Activated CD8-positive, alpha-beta T cell treated with anti-CD3 and anti-CD28 coated beads for 36 hours (primary cell): ENCODE measurements at regions not wholly inside any gene's neighbourhood (a gene's known extent, or its start where the extent isn't known, plus 50 kb on each side); places are given as distances from the start of the nearest gene placed in this dataset.

Experiments
- ATAC-seq: fragments of 200-7000 bp; cut with Tn5 transposase; one replicate; pipeline ENCODE4 v1.10.0; 2021; ENCODE audit warnings: mild to moderate bottlenecking, moderate library complexity
- CTCF ChIA-PET: fragments of 350-600 bp; sonication (Branson Sonifier 250); formaldehyde crosslinking; loops from one replicate; lab custom pipeline; 2021; ENCODE audit warnings: antibody characterized with exemption; lab: Charles Lee
- POLR2A ChIA-PET: fragments of 350-600 bp; sonication (Branson Sonifier 250); formaldehyde crosslinking; loops from one replicate; lab custom pipeline; 2021; ENCODE audit warnings: antibody characterized with exemption; lab: Charles Lee
- DNase-seq: peaks from one replicate; pipeline ENCODE4 v3.0.0-alpha.2; 2020
- H3K27ac Mint-ChIP-seq: one replicate; pipeline ENCODE4 v1.8.0; 2021; ENCODE audit warnings: mild to moderate bottlenecking, mixed read lengths
- H3K27me3 Mint-ChIP-seq: one replicate; pipeline ENCODE4 v1.8.0; 2021; ENCODE audit warnings: mixed read lengths
- H3K36me3 Mint-ChIP-seq: one replicate; pipeline ENCODE4 v1.8.0; 2021; ENCODE audit warnings: low read depth, mixed read lengths
- H3K4me1 Mint-ChIP-seq: one replicate; pipeline ENCODE4 v1.8.0; 2021; ENCODE audit warnings: low read depth, mixed read lengths
- H3K4me3 Mint-ChIP-seq: one replicate; pipeline ENCODE4 v1.8.0; 2021; ENCODE audit warnings: mild to moderate bottlenecking, moderate library complexity, mixed read lengths
- H3K9me3 Mint-ChIP-seq: one replicate; pipeline ENCODE4 v1.8.0; 2021; ENCODE audit warnings: mixed read lengths
- intact Hi-C: fragments of 100-400 bp; cut with micrococcal nuclease; formaldehyde crosslinking; loops from one replicate; pipeline ENCODE4 v1.10.0; 2022
- TF ChIP-seq, protein P1 (sequence below): fragments of 200-600 bp; IDR thresholded peaks from one replicate; pipeline ENCODE4 v1.8.0; 2022; ENCODE audit warnings: antibody characterized with exemption, mild to moderate bottlenecking

DNA sequence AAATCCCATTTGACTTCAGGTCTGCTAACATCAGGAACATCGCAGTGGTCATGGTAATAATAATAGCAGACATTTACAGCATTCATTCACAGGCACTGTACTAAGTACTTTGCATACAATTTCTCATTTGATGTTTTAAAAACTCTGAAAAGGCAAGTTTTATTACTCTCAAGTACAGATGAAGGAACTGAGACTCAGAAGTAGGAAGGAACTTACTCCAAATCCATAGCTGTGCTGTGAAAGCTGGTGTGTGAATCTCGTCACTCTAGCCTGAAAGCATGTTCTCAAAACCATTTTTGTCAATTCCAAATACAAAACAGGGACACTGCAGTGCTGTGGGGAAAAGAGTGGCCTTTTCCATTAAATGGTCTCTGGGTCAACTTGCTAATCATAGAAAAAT lies 179.9 kb downstream of the FAM43A start:
- Mint-ChIP-seq H3K4me1 (no peaks in the 10 kb centered on the region), H3K9me3 (no peaks in the 10 kb centered on the region), H3K4me3 (no peak overlapping the region), H3K27ac (no peak overlapping the region), H3K36me3 (no peaks in the 10 kb centered on the region), H3K27me3 (peaks cover 9% of the 10 kb centered on the region)
- CTCF ChIA-PET: interaction anchor here (1.3 kb wide), 1 partner anchor 183 kb away, joined by 3 read pairs; no protein-coding TSS in a partner anchor
- ATAC-seq: no peak
- TF ChIP-seq, protein P1, sequence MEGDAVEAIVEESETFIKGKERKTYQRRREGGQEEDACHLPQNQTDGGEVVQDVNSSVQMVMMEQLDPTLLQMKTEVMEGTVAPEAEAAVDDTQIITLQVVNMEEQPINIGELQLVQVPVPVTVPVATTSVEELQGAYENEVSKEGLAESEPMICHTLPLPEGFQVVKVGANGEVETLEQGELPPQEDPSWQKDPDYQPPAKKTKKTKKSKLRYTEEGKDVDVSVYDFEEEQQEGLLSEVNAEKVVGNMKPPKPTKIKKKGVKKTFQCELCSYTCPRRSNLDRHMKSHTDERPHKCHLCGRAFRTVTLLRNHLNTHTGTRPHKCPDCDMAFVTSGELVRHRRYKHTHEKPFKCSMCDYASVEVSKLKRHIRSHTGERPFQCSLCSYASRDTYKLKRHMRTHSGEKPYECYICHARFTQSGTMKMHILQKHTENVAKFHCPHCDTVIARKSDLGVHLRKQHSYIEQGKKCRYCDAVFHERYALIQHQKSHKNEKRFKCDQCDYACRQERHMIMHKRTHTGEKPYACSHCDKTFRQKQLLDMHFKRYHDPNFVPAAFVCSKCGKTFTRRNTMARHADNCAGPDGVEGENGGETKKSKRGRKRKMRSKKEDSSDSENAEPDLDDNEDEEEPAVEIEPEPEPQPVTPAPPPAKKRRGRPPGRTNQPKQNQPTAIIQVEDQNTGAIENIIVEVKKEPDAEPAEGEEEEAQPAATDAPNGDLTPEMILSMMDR: no peak
- DNase-seq: no peak
- POLR2A ChIA-PET: no interaction called here
- intact Hi-C loops: no loop called here

DNA sequence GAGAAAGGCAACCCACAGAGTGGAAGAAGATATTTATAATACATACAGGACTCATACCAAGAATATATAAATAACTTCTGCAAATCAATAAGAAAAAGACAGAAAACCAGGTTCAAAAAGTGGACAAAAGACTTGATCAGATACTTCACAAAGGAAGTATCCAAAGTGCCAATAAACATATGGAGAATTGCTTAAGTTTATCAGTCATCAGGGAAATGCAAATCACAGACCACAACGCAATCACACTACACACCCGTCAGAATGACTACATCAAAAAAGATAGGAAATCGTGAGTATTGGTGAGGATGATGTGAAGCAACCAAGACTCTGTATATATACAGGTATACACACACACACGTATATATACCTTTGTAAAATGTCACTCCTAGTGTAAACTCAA lies 180.6 kb downstream of the FAM43A start:
- ATAC-seq (no peak), DNase-seq (no peak)
- POLR2A ChIA-PET: no interaction called here
- no peak overlapping the region for H3K27ac Mint-ChIP-seq
- H3K4me1 Mint-ChIP-seq: no peaks in the 10 kb centered on the region
- CTCF ChIA-PET: no interaction called here
- no peaks in the 10 kb centered on the region for H3K9me3 Mint-ChIP-seq
- H3K4me3 Mint-ChIP-seq: no peak overlapping the region
- intact Hi-C loops: no loop called here
- no peaks in the 10 kb centered on the region for H3K36me3 Mint-ChIP-seq
- H3K27me3 Mint-ChIP-seq: peaks cover 9% of the 10 kb centered on the region
- TF ChIP-seq, protein P1: no peak

DNA sequence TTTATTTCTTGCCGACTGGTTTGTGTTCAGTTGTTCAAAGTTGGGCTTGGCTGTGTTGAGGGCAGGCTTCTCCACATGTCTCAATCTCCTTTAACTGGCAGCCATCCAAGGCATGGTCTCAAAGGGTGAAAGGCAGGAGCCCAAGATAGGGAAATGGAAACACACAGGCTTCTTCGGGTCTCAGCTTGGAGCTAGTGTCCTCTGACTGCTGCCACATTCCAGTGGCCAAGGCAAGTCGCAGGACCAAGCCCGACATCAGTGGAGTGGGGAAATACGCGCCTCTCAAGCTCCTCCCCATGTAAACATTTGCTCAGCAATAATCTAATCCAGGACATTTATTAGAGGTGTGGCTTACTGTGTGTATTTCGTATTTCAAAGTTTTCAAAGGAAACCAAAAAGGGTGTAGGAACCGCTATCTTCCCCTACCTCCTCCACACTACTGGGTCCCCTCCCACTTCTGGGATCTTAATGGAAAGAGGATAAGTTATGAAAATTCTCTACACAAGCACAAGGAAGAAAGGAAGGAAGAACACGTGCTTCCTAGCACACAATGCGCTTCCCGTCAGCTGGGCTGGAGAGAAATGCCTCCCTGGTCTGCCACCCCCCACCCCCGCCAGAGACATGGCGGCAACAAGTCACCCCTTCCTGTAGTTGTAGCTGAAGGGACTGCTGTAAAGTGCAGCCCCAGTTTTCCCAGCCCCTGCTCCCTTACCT lies 181.7 kb downstream of the FAM43A start:
- intact Hi-C loops: no loop called here
- Mint-ChIP-seq H3K4me1 (no peaks in the 10 kb centered on the region), H3K4me3 (no peak overlapping the region), H3K36me3 (no peaks in the 10 kb centered on the region), H3K27me3 (peaks cover 9% of the 10 kb centered on the region), H3K9me3 (no peaks in the 10 kb centered on the region), H3K27ac (no peak overlapping the region)
- ChIA-PET CTCF (interaction anchor here (1.0 kb wide), 1 partner anchor 13 kb away, joined by 3 read pairs; no protein-coding TSS in a partner anchor), POLR2A (interaction anchor here (0.6 kb wide), 1 partner anchor 180 kb away, joined by 3 read pairs; no protein-coding TSS in a partner anchor)
- no peak for DNase-seq
- no peak for ATAC-seq
- TF ChIP-seq, protein P1: no peak

DNA sequence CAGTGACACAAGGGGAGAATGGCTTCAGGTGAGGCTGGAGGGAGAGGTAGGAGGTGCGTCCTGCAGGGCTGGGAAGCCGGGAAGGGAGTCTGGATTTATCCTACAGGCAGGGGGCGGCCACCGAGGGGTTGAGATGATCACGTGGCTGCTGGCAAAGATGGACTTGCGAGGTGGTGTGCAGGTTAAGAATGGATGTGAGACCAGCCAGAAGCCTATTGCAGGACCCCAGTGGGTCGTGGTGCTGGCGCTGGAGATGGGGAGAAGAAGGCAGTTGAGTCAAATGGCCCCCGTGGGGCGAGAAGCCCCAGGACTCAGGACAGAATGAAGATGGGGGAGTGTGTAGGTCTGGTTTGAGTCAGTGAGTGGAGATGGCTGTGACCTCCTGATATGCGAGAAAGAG lies 183.1 kb downstream of the FAM43A start:
- no peak for DNase-seq
- TF ChIP-seq, protein P1: no peak
- Mint-ChIP-seq H3K27me3 (peaks cover 9% of the 10 kb centered on the region), H3K4me1 (no peaks in the 10 kb centered on the region), H3K4me3 (no peak overlapping the region), H3K9me3 (no peaks in the 10 kb centered on the region), H3K36me3 (no peaks in the 10 kb centered on the region), H3K27ac (no peak overlapping the region)
- no peak for ATAC-seq
- CTCF ChIA-PET: no interaction called here
- intact Hi-C loops: no loop called here
- POLR2A ChIA-PET: no interaction called here

GRCh38 chr3:194869482-194870169 lies 183.9 kb downstream of the FAM43A start:
- DNase-seq: no peak
- POLR2A ChIA-PET: no interaction called here
- CTCF ChIA-PET: interaction anchor here (0.9 kb wide), 1 partner anchor 10 kb away, joined by 3 read pairs; no protein-coding TSS in a partner anchor
- ATAC-seq: no peak
- peaks cover 9% of the 10 kb centered on the region for H3K27me3 Mint-ChIP-seq
- intact Hi-C loops: no loop called here
- no peaks in the 10 kb centered on the region for H3K36me3 Mint-ChIP-seq
- TF ChIP-seq, protein P1: no peak
- no peaks in the 10 kb centered on the region for H3K4me1 Mint-ChIP-seq
- no peak overlapping the region for H3K27ac Mint-ChIP-seq
- H3K4me3 Mint-ChIP-seq: no peak overlapping the region
- H3K9me3 Mint-ChIP-seq: no peaks in the 10 kb centered on the region
